ENCODE measurements at regions not wholly inside any gene's neighbourhood (a gene's known extent, or its start where the extent isn't known, plus 50 kb on each side); places are given as distances from the start of the nearest gene placed in this dataset.
"Not testable (repeated sequence)": the region's sequence is repeated elsewhere in the genome, so short reads cannot be mapped to it uniquely, and the experiment has no call there.

DNA sequence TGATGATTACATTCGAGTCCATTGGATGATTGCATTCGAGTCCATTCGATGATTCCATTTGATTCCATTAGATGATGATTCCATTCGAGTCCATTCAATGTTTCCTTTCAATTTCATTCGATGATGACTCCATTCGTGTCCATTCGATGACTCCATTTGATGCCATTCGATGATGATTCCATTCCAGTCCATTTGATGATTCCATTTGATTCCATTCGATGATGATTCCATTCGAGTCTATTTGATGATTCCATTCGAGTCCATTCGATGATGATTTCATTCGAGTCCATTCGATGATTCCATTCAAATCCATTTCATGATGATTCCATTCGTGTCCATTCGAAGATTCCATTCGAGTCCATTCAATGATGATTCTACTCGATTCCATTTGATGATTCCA, 1109.7 kb downstream of the RPIA start:
- H3K4me1 ChIP-seq (ENCODE audit: control insufficient read depth, insufficient read depth, low read length); H3K27me3 ChIP-seq (ENCODE audit: control insufficient read depth, insufficient read depth, low read length); H3K4me3 ChIP-seq (ENCODE audit: low read length); H3K9ac ChIP-seq (ENCODE audit: low read depth, low read length); H3K4me2 ChIP-seq (ENCODE audit: low read length); H3K36me3 ChIP-seq (ENCODE audit: insufficient read depth, low read length): not testable (repeated sequence)
- peaks cover 67% of the 10 kb centered on the region for H3K9me3 ChIP-seq (replicated peaks; ENCODE audit: low read length)

DNA sequence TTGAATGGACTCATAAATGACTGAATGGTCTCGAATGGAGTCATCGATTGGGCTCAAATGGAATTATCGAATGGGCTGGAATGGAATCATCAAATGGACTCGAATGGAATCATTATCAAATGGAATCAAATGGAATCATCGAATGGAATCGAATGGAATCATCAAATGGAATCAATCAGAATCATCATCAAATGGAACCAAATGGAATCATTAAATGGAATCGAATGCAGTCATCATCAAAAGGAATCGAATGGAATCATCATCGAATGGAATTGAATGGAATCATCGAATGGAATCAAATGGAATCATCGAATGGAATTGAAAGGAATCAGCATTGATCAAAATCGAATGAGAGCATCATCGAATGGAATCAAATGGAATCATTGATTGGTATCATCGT, 1114.9 kb downstream of the RPIA start:
- not testable (repeated sequence) for H3K4me3 ChIP-seq (ENCODE audit: low read length)

DNA sequence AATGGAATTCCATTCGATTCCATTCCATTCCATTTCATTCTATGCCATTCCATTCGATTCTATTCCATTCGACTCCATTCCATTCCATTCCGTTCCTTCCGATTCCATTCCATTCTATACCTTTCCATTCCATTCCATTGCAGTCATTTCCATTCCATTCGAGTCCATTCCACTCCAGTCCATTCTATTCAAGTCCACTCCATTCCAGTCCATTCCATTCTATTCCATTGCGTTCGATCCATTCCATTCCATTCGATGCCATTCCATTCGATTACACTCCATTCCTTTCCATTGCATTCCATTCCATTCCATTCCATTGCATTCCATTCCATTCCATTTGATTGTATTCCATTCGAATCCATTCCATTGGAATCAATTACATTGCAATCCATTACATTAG, 1119.8 kb downstream of the RPIA start:
- Histone ChIP-seq H3K4me3 (ENCODE audit: low read length) (no peak overlapping the region), H3K9me3 (replicated peaks; ENCODE audit: low read length) (peaks cover 60% of the 10 kb centered on the region), H3K27me3 (ENCODE audit: control insufficient read depth, insufficient read depth, low read length) (no peaks in the 10 kb centered on the region), H3K9ac (ENCODE audit: low read depth, low read length) (no peak overlapping the region), H3K4me1 (ENCODE audit: control insufficient read depth, insufficient read depth, low read length) (no peaks in the 10 kb centered on the region), H3K36me3 (ENCODE audit: insufficient read depth, low read length) (no peaks in the 10 kb centered on the region), H3K4me2 (ENCODE audit: low read length) (no peak overlapping the region)

More for the DNA sequence above, 1114.9 kb downstream of the RPIA start:
- not testable (repeated sequence) for H3K4me2 ChIP-seq (ENCODE audit: low read length); H3K4me1 ChIP-seq (ENCODE audit: control insufficient read depth, insufficient read depth, low read length); H3K36me3 ChIP-seq (ENCODE audit: insufficient read depth, low read length); H3K9ac ChIP-seq (ENCODE audit: low read depth, low read length); H3K27me3 ChIP-seq (ENCODE audit: control insufficient read depth, insufficient read depth, low read length)
- H3K9me3 ChIP-seq (replicated peaks; ENCODE audit: low read length) = peaks cover 60% of the 10 kb centered on the region

DNA sequence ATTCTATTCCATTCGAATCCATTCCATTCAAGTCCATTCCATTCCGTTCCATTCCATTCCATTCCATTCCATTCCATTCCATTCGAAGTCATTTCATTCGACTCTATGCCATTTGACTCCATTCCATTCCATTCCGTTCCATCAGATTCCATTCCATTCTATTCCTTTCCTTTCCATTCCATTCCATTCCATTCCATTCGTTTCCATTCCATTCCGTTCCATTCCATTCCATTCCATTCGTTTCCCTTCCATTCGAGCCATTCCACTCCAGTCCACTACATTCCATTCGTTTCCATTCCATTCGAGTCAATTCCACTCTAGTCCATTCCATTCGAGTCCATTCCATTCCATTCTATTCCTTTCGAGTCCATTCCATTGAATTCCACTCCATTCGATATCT, 1120.4 kb downstream of the RPIA start:
- H3K36me3 ChIP-seq (ENCODE audit: insufficient read depth, low read length); H3K4me3 ChIP-seq (ENCODE audit: low read length); H3K4me1 ChIP-seq (ENCODE audit: control insufficient read depth, insufficient read depth, low read length); H3K4me2 ChIP-seq (ENCODE audit: low read length); H3K9ac ChIP-seq (ENCODE audit: low read depth, low read length); H3K27me3 ChIP-seq (ENCODE audit: control insufficient read depth, insufficient read depth, low read length): not testable (repeated sequence)
- peaks cover 56% of the 10 kb centered on the region for H3K9me3 ChIP-seq (replicated peaks; ENCODE audit: low read length)

DNA sequence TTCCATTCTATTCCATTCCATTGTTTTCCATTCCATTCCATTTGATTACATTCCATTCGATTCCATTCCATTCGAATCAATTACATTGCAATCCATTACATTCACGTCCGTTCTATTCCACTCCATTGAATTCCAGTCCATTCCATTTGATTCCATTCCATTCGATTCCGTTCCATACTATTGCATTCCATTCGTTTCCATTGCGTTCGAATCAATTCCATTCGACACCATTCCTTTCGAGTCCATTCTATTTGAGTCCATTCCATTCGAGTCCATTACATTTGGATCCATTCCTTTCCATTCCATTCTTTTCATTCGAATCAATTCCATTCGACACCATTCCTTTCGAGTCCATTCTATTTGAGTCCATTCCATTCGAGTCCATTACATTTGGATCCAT, 1122.9 kb downstream of the RPIA start:
- peaks cover 54% of the 10 kb centered on the region for H3K9me3 ChIP-seq (replicated peaks; ENCODE audit: low read length)

DNA sequence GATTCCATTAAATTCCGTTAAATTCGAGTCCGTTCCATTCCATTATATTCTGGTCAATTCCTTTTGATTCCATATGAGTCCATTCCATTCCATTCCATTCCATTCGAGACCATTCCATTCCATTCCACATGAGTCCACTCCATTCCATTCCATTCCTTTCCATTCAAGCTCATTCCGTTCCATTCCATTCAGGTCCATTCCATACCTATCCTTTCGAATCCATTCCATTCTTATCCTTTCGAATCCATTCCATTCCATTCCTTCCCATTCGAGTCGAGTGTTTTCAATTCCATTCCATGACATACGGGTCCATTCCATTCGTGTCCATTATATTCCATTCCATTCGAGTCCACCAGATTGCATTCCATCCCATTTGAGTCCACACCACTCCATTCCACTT, 1127.4 kb downstream of the RPIA start:
- no peak overlapping the region for H3K4me3 ChIP-seq (ENCODE audit: low read length)
- no peaks in the 10 kb centered on the region for H3K36me3 ChIP-seq (ENCODE audit: insufficient read depth, low read length)
- no peaks in the 10 kb centered on the region for H3K27me3 ChIP-seq (ENCODE audit: control insufficient read depth, insufficient read depth, low read length)
- H3K9me3 ChIP-seq (replicated peaks; ENCODE audit: low read length) = peaks cover 36% of the 10 kb centered on the region
- no peak overlapping the region for H3K4me2 ChIP-seq (ENCODE audit: low read length)
- H3K4me1 ChIP-seq (ENCODE audit: control insufficient read depth, insufficient read depth, low read length) = no peaks in the 10 kb centered on the region
- no peak overlapping the region for H3K9ac ChIP-seq (ENCODE audit: low read depth, low read length)

More for the DNA sequence above, 1122.9 kb downstream of the RPIA start:
- not testable (repeated sequence) for H3K4me2 ChIP-seq (ENCODE audit: low read length); H3K27me3 ChIP-seq (ENCODE audit: control insufficient read depth, insufficient read depth, low read length); H3K4me3 ChIP-seq (ENCODE audit: low read length); H3K4me1 ChIP-seq (ENCODE audit: control insufficient read depth, insufficient read depth, low read length); H3K9ac ChIP-seq (ENCODE audit: low read depth, low read length); H3K36me3 ChIP-seq (ENCODE audit: insufficient read depth, low read length)

DNA sequence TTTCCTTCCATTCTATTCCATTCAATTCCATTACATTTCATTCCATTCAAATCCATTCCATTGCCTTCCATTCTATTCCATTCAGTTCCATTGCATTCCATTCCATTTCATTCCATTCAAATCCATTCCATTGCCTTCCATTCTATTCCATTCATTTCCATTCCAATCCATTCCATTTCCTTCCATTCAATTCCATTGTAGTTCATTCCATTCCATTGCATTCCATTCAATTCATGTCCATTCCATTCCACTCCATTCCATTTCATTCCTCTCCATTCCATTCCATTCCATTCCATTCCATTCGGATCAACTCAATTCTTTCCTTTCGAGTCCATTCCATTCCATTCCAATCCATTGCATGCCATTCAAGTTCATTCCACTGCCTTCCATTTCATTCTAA, 1128.3 kb downstream of the RPIA start:
- H3K4me1 ChIP-seq (ENCODE audit: control insufficient read depth, insufficient read depth, low read length) = no peaks in the 10 kb centered on the region
- no peak overlapping the region for H3K4me2 ChIP-seq (ENCODE audit: low read length)
- H3K9me3 ChIP-seq (replicated peaks; ENCODE audit: low read length) = peaks cover 33% of the 10 kb centered on the region
- H3K27me3 ChIP-seq (ENCODE audit: control insufficient read depth, insufficient read depth, low read length) = no peaks in the 10 kb centered on the region
- no peak overlapping the region for H3K4me3 ChIP-seq (ENCODE audit: low read length)
- H3K36me3 ChIP-seq (ENCODE audit: insufficient read depth, low read length) = no peaks in the 10 kb centered on the region
- H3K9ac ChIP-seq (ENCODE audit: low read depth, low read length) = no peak overlapping the region

DNA sequence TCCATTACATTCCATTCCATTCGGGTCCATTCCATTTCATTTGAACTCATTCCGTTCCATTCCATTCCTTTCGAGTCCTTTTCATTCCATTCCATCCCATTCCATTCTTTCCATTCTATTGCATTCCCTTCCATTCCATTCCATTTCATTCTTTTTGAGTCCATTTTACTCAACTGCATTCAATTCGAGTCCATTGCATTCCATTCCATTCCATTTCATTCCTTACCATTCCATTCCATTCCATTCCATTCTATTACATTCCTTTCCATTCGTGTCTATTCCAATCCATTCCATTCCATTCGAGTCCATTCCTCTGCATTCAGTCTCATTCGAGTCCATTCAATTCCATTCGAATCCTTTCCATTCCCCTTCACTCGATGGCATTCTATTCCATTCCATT, 1128.8 kb downstream of the RPIA start:
- Histone ChIP-seq H3K9me3 (replicated peaks; ENCODE audit: low read length) (peaks cover 32% of the 10 kb centered on the region), H3K4me3 (ENCODE audit: low read length) (no peak overlapping the region), H3K27me3 (ENCODE audit: control insufficient read depth, insufficient read depth, low read length) (no peaks in the 10 kb centered on the region), H3K4me2 (ENCODE audit: low read length) (no peak overlapping the region), H3K9ac (ENCODE audit: low read depth, low read length) (no peak overlapping the region), H3K4me1 (ENCODE audit: control insufficient read depth, insufficient read depth, low read length) (no peaks in the 10 kb centered on the region), H3K36me3 (ENCODE audit: insufficient read depth, low read length) (no peaks in the 10 kb centered on the region)

DNA sequence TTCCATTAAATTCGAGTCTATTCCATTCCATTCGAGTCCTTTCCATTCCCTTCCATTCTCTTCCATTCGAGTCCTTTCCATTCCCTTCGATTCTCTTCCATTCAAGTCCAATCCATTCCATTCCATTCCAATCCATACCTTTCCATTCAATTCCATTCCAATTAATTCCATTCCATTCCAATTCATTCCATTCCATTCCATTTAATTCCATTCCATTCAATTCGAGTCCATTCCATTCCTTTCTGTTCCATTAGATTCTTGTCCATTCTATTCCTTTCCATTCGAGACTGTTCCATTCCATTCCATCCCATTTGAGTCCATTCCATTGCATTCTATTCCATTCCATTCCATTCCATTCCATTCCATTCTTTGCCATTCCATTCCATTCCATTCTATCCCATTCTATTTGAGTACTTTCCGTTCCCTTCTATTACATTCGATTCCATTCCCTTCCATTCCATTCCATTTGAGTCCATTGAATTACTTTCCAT, 1130.0 kb downstream of the RPIA start:
- Histone ChIP-seq H3K4me3 (ENCODE audit: low read length) (no peak overlapping the region), H3K4me1 (ENCODE audit: control insufficient read depth, insufficient read depth, low read length) (no peaks in the 10 kb centered on the region), H3K36me3 (ENCODE audit: insufficient read depth, low read length) (no peaks in the 10 kb centered on the region), H3K27me3 (ENCODE audit: control insufficient read depth, insufficient read depth, low read length) (no peaks in the 10 kb centered on the region), H3K9ac (ENCODE audit: low read depth, low read length) (no peak overlapping the region), H3K4me2 (ENCODE audit: low read length) (no peak overlapping the region), H3K9me3 (replicated peaks; ENCODE audit: low read length) (peaks cover 37% of the 10 kb centered on the region)

DNA sequence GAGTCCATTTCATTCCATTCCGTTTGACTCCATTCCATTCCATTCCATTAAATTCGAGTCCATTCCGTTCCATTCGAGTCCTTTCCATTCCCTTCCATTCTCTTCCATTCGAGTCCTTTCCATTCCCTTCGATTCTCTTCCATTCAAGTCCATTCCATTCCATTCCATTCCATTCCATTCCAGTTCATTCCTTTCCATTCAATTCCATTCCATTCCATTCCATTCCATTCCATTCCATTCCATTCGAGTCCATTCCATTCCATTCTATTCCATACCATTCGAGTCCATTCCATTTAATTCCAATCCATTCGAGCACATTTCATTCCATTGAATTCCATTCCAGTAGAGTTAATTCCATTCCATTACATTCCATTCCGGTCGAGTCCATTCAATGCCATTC, 1130.9 kb downstream of the RPIA start:
- H3K9me3 ChIP-seq (replicated peaks; ENCODE audit: low read length) = peaks cover 40% of the 10 kb centered on the region

DNA sequence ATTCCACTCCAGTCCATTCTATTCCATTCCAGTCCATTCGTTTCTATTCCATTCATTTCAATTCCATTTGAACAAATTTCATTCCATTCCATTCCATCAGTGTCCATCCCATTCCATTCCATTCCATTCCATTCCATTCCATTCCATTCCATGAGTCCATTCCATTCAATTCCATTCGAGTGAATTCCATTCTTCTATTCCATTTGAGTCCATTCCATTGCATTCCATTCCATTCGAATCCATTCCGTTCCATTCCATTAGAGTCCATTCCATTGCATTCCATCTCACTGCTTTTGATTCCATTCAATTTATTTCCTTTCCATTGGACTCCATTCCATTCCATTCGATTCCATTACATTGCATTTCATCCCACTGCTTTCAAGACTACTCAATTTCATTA, 1132.1 kb downstream of the RPIA start:
- Histone ChIP-seq H3K4me1 (ENCODE audit: control insufficient read depth, insufficient read depth, low read length) (no peaks in the 10 kb centered on the region), H3K4me3 (ENCODE audit: low read length) (no peak overlapping the region), H3K4me2 (ENCODE audit: low read length) (no peak overlapping the region), H3K36me3 (ENCODE audit: insufficient read depth, low read length) (no peaks in the 10 kb centered on the region), H3K9ac (ENCODE audit: low read depth, low read length) (no peak overlapping the region), H3K27me3 (ENCODE audit: control insufficient read depth, insufficient read depth, low read length) (no peaks in the 10 kb centered on the region), H3K9me3 (replicated peaks; ENCODE audit: low read length) (peaks cover 38% of the 10 kb centered on the region)

More for the DNA sequence above, 1130.9 kb downstream of the RPIA start:
- not testable (repeated sequence) for H3K4me1 ChIP-seq (ENCODE audit: control insufficient read depth, insufficient read depth, low read length); H3K4me2 ChIP-seq (ENCODE audit: low read length); H3K4me3 ChIP-seq (ENCODE audit: low read length); H3K36me3 ChIP-seq (ENCODE audit: insufficient read depth, low read length); H3K27me3 ChIP-seq (ENCODE audit: control insufficient read depth, insufficient read depth, low read length); H3K9ac ChIP-seq (ENCODE audit: low read depth, low read length)

DNA sequence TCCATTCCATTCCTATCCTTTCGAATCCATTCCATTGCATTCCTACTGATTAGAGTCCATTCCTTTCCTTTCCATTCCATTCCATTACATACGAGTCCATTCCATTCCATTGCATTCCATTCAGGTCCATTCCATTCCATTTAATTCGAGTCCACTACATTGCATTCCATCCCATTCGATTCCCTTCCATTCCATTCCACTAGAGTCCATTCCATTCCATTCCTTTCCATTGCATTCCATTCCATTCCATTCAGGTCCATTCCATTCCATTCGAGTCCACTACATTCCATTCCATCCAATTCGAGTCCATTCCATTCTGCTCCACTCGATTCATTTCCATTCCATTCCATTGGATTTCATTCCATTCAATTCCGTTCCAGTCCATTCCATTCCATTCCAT, 1133.6 kb downstream of the RPIA start:
- H3K4me2 ChIP-seq (ENCODE audit: low read length) = no peak overlapping the region
- H3K36me3 ChIP-seq (ENCODE audit: insufficient read depth, low read length) = no peaks in the 10 kb centered on the region
- H3K9ac ChIP-seq (ENCODE audit: low read depth, low read length) = no peak overlapping the region
- H3K9me3 ChIP-seq (replicated peaks; ENCODE audit: low read length) = peaks cover 24% of the 10 kb centered on the region
- H3K27me3 ChIP-seq (ENCODE audit: control insufficient read depth, insufficient read depth, low read length) = no peaks in the 10 kb centered on the region
- no peaks in the 10 kb centered on the region for H3K4me1 ChIP-seq (ENCODE audit: control insufficient read depth, insufficient read depth, low read length)
- H3K4me3 ChIP-seq (ENCODE audit: low read length) = no peak overlapping the region
